Endothelial cell of umbilical vein (primary cell): ENCODE measurements at regions not wholly inside any gene's neighbourhood (a gene's known extent, or its start where the extent isn't known, plus 50 kb on each side); places are given as distances from the start of the nearest gene placed in this dataset.

Source experiments
- BruUV-seq: library from RNA; stranded (reverse); fragments of 400-500 nt; replicated peaks from 2 replicates; lab custom pipeline; 2021; lab: Mats Ljungman, UMichigan
- CTCF ChIA-PET: fragments of 300-600, 350-600 bp; sonication (Branson Sonifier 250); formaldehyde crosslinking; loops from one replicate; lab custom pipeline; 2021; ENCODE audit warnings: antibody characterized with exemption, inconsistent platforms; lab: Charles Lee
- POLR2A ChIA-PET: fragments of 300-600, 350-600 bp; sonication (Branson Sonifier 250); formaldehyde crosslinking; loops from one replicate; lab custom pipeline; 2021; ENCODE audit warnings: antibody characterized with exemption, inconsistent platforms; lab: Charles Lee
- DNase-seq: peaks from one replicate; pipeline ENCODE4 v3.0.0-alpha.2; 2011; ENCODE audit warnings: low read depth, low spot score
- FAIRE-seq: peaks from 2 replicates; lab custom pipeline; 2011; peaks lifted over from hg19 to GRCh38; lab: Jason Lieb, UNC
- H2AFZ ChIP-seq: 2 replicates; pipeline ENCODE4 v1.6.0; 2012; ENCODE audit warnings: low read depth, low read length, control low read depth, inconsistent platforms
- H3K27ac ChIP-seq: 2 replicates; pipeline ENCODE4 v1.5.1; 2011; ENCODE audit warnings: low read depth, mild to moderate bottlenecking, control low read depth, low read length, moderate library complexity; ENCODE audit not compliant: insufficient read depth
- H3K27me3 ChIP-seq, 2 experiments: 2 replicates each; pipeline versions ENCODE4 v1.6.0 to v1.6.1; 2011; ENCODE audit warnings: low read length in 2 of 2, mixed read lengths in 1 of 2; ENCODE audit not compliant: control insufficient read depth in 2 of 2, insufficient read depth in 2 of 2
- H3K36me3 ChIP-seq, 2 experiments: 2 replicates in 1 of 2; 3 replicates in 1 of 2; pipeline ENCODE4 v1.5.1; 2011; ENCODE audit warnings: low read length in 2 of 2, mild to moderate bottlenecking in 1 of 2, moderate library complexity in 1 of 2; ENCODE audit not compliant: control insufficient read depth in 2 of 2, insufficient read depth in 2 of 2; ENCODE audit errors: extremely low read depth in 1 of 2
- H3K4me1 ChIP-seq: 3 replicates; pipeline ENCODE4 v1.5.1; 2011; ENCODE audit warnings: mild to moderate bottlenecking, low read length; ENCODE audit not compliant: control insufficient read depth, insufficient read depth; ENCODE audit errors: extremely low read depth
- H3K4me2 ChIP-seq: 2 replicates; pipeline ENCODE4 v1.6.1; 2011; ENCODE audit warnings: low read length, control low read depth, mixed read lengths; ENCODE audit not compliant: insufficient read depth
- H3K4me3 ChIP-seq, 3 experiments: fragments of 200-600 bp in 1 of 3; sonication (generic), shearing (Covaris generic) in 1 of 3; replicated peaks in 1 of 3; 2 replicates each; pipeline ENCODE4 v1.5.1; 2011 to 2016; ENCODE audit warnings: control low read depth in 3 of 3, low read length in 3 of 3, mild to moderate bottlenecking in 2 of 3, inconsistent platforms in 1 of 3, low read depth in 1 of 3, moderate library complexity in 1 of 3; ENCODE audit not compliant: insufficient read depth in 1 of 3
- H3K79me2 ChIP-seq: 2 replicates; pipeline ENCODE4 v1.6.0; 2012; ENCODE audit warnings: low read length, inconsistent platforms; ENCODE audit not compliant: control insufficient read depth, insufficient read depth
- H3K9ac ChIP-seq: replicated peaks from 2 replicates; pipeline ENCODE3; 2011; ENCODE audit warnings: low read length, control low read depth; ENCODE audit not compliant: insufficient read depth; ENCODE audit errors: extremely low read depth
- H3K9me1 ChIP-seq: replicated peaks from 3 replicates; pipeline ENCODE4 v1.6.0; 2011; ENCODE audit warnings: mild to moderate bottlenecking, low read length; ENCODE audit not compliant: control insufficient read depth, insufficient read depth; ENCODE audit errors: extremely low read depth
- H3K9me3 ChIP-seq: replicated peaks from 2 replicates; pipeline ENCODE4 v1.5.1; 2012; ENCODE audit warnings: low read length, inconsistent platforms; ENCODE audit not compliant: control insufficient read depth, insufficient read depth
- H4K20me1 ChIP-seq: replicated peaks from 2 replicates; pipeline ENCODE3; 2011; ENCODE audit warnings: mild to moderate bottlenecking, low read length; ENCODE audit not compliant: control insufficient read depth, insufficient read depth; ENCODE audit errors: extremely low read depth
- EZH2 ChIP-seq: IDR thresholded peaks from 2 replicates; pipeline ENCODE4 v1.6.1; 2012; ENCODE audit warnings: borderline replicate concordance, low read depth, mild to moderate bottlenecking, moderate library complexity, low read length, inconsistent platforms; ENCODE audit not compliant: severe bottlenecking
- FOS ChIP-seq: IDR thresholded peaks from 2 replicates; pipeline ENCODE4 v1.6.1; 2011; ENCODE audit warnings: mild to moderate bottlenecking, low read length, moderate library complexity, borderline replicate concordance; ENCODE audit not compliant: insufficient read depth
- GATA2 ChIP-seq: IDR thresholded peaks from 2 replicates; pipeline ENCODE4 v1.7.0; 2011; ENCODE audit warnings: low read depth, mild to moderate bottlenecking, moderate library complexity, mixed read lengths, low read length; ENCODE audit not compliant: insufficient read length, insufficient read depth
- MYC ChIP-seq: IDR thresholded peaks from one replicate; pipeline ENCODE4 v1.6.1; 2011; ENCODE audit warnings: mild to moderate bottlenecking, low read depth, low read length
- POLR2AphosphoS5 ChIP-seq: IDR thresholded peaks from 2 replicates; pipeline ENCODE4 v1.6.1; 2012; ENCODE audit warnings: low read depth, mild to moderate bottlenecking, control low read depth, low read length, moderate library complexity; ENCODE audit not compliant: insufficient read depth
- dilution Hi-C: fragments of 300-500 bp; cut with MboI; formaldehyde crosslinking; loops from one replicate; pipeline ENCODE4 v1.15.0; 2019; ENCODE audit warnings: low sequenced_read_pairs; ENCODE audit not compliant: extremely low pct_ligation_motif_present
- intact Hi-C: fragments of 100-400 bp; cut with micrococcal nuclease; formaldehyde crosslinking; loops from one replicate; pipeline ENCODE4 v1.10.0; 2022
- TF ChIP-seq, protein P1 (sequence below): IDR thresholded peaks from 2 replicates; pipeline ENCODE4 v1.6.1; 2011; ENCODE audit not compliant: insufficient read depth, insufficient read length

DNA sequence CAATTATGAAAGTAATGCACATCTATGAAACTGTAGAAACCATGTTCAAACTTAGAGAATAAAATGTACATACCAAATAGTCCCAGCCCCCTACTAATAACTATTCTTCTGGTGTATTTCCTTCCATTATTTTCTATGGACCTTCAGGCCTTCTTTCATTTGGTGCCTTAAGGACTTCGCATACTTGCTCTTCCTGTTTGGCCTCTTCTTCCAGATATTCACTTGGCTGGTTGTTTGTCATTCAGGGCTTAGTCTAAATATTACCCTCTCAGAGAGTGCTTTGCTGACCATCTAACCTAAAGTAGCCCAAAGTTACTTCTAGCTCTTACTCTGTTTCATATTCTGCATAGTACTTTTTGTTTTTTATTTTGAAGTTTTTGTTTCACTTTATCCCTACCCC lies 70.3 kb upstream of the ARMCX2 start:
- no peaks in the 10 kb centered on the region for H3K9me3 ChIP-seq
- no peaks in the 10 kb centered on the region for H3K79me2 ChIP-seq
- H3K9me1 ChIP-seq = no peaks in the 10 kb centered on the region
- ChIA-PET CTCF (no interaction called here), POLR2A (no interaction called here)
- BruUV-seq = no TSS peak
- no peak overlapping the region for H3K4me2 ChIP-seq
- dilution Hi-C loops = no loop called here
- H4K20me1 ChIP-seq = no peaks in the 10 kb centered on the region
- no peaks in the 10 kb centered on the region for H3K4me1 ChIP-seq
- no peak overlapping the region for H3K9ac ChIP-seq
- intact Hi-C loops = no loop called here
- DNase-seq (no peak), FAIRE-seq (no peak)
- no peaks in the 10 kb centered on the region for H3K27me3 ChIP-seq
- H3K36me3 ChIP-seq = no peaks in the 10 kb centered on the region
- H3K27ac ChIP-seq = no peak overlapping the region
- H2AFZ ChIP-seq = no peak overlapping the region
- TF ChIP-seq MYC = no peak
- TF ChIP-seq FOS = no peak
- TF ChIP-seq POLR2AphosphoS5 = no peak
- no peak for TF ChIP-seq GATA2
- TF ChIP-seq, protein P1, sequence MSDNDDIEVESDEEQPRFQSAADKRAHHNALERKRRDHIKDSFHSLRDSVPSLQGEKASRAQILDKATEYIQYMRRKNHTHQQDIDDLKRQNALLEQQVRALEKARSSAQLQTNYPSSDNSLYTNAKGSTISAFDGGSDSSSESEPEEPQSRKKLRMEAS = no peak
- no peak for TF ChIP-seq EZH2
- H3K4me3 ChIP-seq = no peak overlapping the region
